PC-9 (cell line): ENCODE measurements at regions not wholly inside any gene's neighbourhood (a gene's known extent, or its start where the extent isn't known, plus 50 kb on each side); places are given as distances from the start of the nearest gene placed in this dataset.

Experiments
- BruUV-seq: library from RNA; stranded (reverse); fragments of 400-500 nt; replicated peaks from 2 replicates; lab custom pipeline; 2021; lab: Mats Ljungman, UMichigan
- CTCF ChIA-PET: fragments of 300-600 bp; sonication (Branson Sonifier 250); formaldehyde crosslinking; loops from one replicate; lab custom pipeline; 2022; ENCODE audit warnings: antibody characterized with exemption; lab: Charles Lee
- POLR2A ChIA-PET: fragments of 300-600 bp; sonication (Branson Sonifier 250); formaldehyde crosslinking; loops from one replicate; lab custom pipeline; 2022; ENCODE audit warnings: antibody characterized with exemption; ENCODE audit not compliant: unreplicated experiment; lab: Charles Lee
- DNase-seq, 2 experiments: peaks; one replicate each; pipeline versions ENCODE4 v3.0.0 to v3.0.0-alpha.2; 2015 to 2022; ENCODE audit warnings: mixed read lengths in 1 of 2
- H2AFZ ChIP-seq: fragments of 200-600 bp; sonication (generic); 2 replicates; pipeline ENCODE4 v1.8.1; 2017; ENCODE audit warnings: antibody characterized with exemption
- H3F3A ChIP-seq: fragments of 200-600 bp; sonication (generic); 2 replicates; pipeline ENCODE4 v1.8.1; 2017; ENCODE audit warnings: antibody characterized with exemption, mild to moderate bottlenecking, low read depth; ENCODE audit not compliant: insufficient read depth
- H3K27ac ChIP-seq: fragments of 200-600 bp; sonication (generic); 2 replicates; pipeline ENCODE4 v1.6.1; 2016; ENCODE audit warnings: mixed run types
- H3K27me3 ChIP-seq: fragments of 200-600 bp; sonication (generic); 2 replicates; pipeline ENCODE4 v1.6.1; 2016; ENCODE audit warnings: low read depth, mixed run types; ENCODE audit not compliant: insufficient read depth
- H3K36me3 ChIP-seq: fragments of 200-600 bp; sonication (generic); 2 replicates; pipeline ENCODE4 v1.6.1; 2016; ENCODE audit warnings: low read depth, mixed run types
- H3K4me1 ChIP-seq: fragments of 200-600 bp; sonication (generic); replicated peaks from 2 replicates; pipeline ENCODE4 v1.6.1; 2016; ENCODE audit warnings: mixed run types; ENCODE audit not compliant: insufficient read depth
- H3K4me2 ChIP-seq: fragments of 200-600 bp; sonication (generic); 2 replicates; pipeline ENCODE4 v1.6.1; 2017; ENCODE audit warnings: mixed run types
- H3K4me3 ChIP-seq: fragments of 200-600 bp; sonication (generic); 2 replicates; pipeline ENCODE4 v1.6.1; 2016; ENCODE audit warnings: mixed run types
- H3K79me2 ChIP-seq: fragments of 200-600 bp; sonication (generic); 2 replicates; pipeline ENCODE4 v1.6.1; 2017; ENCODE audit warnings: low read depth, mixed run types
- H3K9me2 ChIP-seq: fragments of 200-600 bp; sonication (generic); 2 replicates; pipeline ENCODE4 v1.8.1; 2017; ENCODE audit warnings: mild to moderate bottlenecking; ENCODE audit not compliant: insufficient read depth
- H3K9me3 ChIP-seq: fragments of 200-600 bp; sonication (generic); 2 replicates; pipeline ENCODE4 v1.8.1; 2016; ENCODE audit warnings: low read depth; ENCODE audit not compliant: insufficient read depth
- H4K20me1 ChIP-seq: fragments of 200-600 bp; sonication (generic); 2 replicates; pipeline ENCODE4 v1.8.1; 2017; ENCODE audit not compliant: insufficient read depth
- EZH2 ChIP-seq: fragments of 200-600 bp; sonication (generic); IDR thresholded peaks from 2 replicates; pipeline ENCODE4 v1.8.0; 2017; ENCODE audit warnings: antibody characterized with exemption, low read depth
- intact Hi-C: fragments of 100-400 bp; cut with micrococcal nuclease; formaldehyde crosslinking; loops from one replicate; pipeline ENCODE4 v1.10.0; 2022; ENCODE audit not compliant: unreplicated experiment
- TF ChIP-seq, protein P1 (sequence below): fragments of 200-600 bp; sonication (generic); conservative IDR thresholded peaks from 2 replicates; pipeline ENCODE4 v1.6.1; 2017; ENCODE audit warnings: mixed run types, antibody characterized with exemption, mild to moderate bottlenecking, moderate library complexity

DNA sequence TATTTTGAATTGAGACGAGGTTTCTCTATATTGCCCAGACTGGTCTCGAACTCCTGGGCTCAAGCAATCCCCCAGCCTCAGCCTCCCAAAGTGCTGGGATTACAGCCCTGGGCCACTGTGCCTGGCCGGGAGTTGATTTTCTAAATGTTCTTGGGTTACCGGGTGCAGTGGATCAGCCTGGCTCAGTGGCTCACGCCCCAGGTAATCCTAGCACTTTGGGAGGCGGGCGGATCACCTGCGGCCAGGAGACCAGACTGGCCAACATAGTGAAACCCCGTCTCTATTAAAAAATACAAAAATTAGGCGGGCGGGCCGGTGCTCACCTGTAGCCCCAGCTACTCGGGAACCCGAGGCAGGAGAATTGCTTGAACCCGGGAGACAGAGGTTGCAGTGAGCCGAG, 106.9 kb upstream of the LARP1 start:
- H3K27me3 ChIP-seq = no peaks in the 10 kb centered on the region
- BruUV-seq = no TSS peak
- DNase-seq = no peak
- H3F3A ChIP-seq = peaks cover 8% of the 10 kb centered on the region; the same call in 1 of the 2 replicates
- H3K36me3 ChIP-seq = no peaks in the 10 kb centered on the region
- H3K79me2 ChIP-seq = no peaks in the 10 kb centered on the region
- POLR2A ChIA-PET = no interaction called here
- 0 out of 2 replicates have a peak, but pooled peaks cover 4% of the 10 kb centered on the region for H3K4me1 ChIP-seq
- H2AFZ ChIP-seq = no peak overlapping the region
- TF ChIP-seq, protein P1, sequence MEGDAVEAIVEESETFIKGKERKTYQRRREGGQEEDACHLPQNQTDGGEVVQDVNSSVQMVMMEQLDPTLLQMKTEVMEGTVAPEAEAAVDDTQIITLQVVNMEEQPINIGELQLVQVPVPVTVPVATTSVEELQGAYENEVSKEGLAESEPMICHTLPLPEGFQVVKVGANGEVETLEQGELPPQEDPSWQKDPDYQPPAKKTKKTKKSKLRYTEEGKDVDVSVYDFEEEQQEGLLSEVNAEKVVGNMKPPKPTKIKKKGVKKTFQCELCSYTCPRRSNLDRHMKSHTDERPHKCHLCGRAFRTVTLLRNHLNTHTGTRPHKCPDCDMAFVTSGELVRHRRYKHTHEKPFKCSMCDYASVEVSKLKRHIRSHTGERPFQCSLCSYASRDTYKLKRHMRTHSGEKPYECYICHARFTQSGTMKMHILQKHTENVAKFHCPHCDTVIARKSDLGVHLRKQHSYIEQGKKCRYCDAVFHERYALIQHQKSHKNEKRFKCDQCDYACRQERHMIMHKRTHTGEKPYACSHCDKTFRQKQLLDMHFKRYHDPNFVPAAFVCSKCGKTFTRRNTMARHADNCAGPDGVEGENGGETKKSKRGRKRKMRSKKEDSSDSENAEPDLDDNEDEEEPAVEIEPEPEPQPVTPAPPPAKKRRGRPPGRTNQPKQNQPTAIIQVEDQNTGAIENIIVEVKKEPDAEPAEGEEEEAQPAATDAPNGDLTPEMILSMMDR = no peak
- TF ChIP-seq EZH2 = no peak
- CTCF ChIA-PET = interaction anchor here (0.7 to 1.1 kb wide), 3 partner anchors 113 to 257 kb away, joined by 3 to 4 read pairs (median 3); no protein-coding TSS in a partner anchor
- H4K20me1 ChIP-seq = no peaks in the 10 kb centered on the region
- no peaks in the 10 kb centered on the region for H3K9me2 ChIP-seq
- no peak overlapping the region for H3K4me3 ChIP-seq
- no peaks in the 10 kb centered on the region for H3K9me3 ChIP-seq
- no peak overlapping the region for H3K27ac ChIP-seq
- intact Hi-C loops = loop anchor here (10.0 kb wide), 1 partner anchor 497 kb away; no protein-coding TSS in a partner anchor
- no peak overlapping the region for H3K4me2 ChIP-seq

DNA sequence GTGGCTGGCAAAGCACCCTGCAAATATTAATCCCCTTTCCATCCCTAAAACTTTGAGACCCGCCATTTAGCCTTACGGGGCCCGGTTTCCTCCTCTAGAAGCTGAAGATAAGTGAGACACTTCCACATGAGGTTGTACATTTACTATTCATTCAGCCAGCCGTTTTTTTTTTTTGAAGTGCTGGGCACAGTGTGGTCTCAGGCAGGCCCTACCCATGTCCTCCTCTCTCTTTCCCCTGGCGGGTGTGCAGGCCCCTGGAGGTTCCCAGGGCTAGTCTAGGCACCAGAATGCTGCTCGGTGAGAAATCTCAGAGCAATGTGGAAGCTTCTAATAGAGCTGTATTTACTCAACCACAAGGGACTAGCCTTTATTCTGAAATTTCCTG, 107.4 kb upstream of the LARP1 start:
- 0 out of 2 replicates have a peak, but pooled peaks cover 4% of the 10 kb centered on the region for H3K4me1 ChIP-seq
- no peaks in the 10 kb centered on the region for H3K36me3 ChIP-seq
- TF ChIP-seq, protein P1 = no peak
- TF ChIP-seq EZH2 = no peak
- H3K27ac ChIP-seq = no peak overlapping the region
- H3K4me3 ChIP-seq = no peak overlapping the region
- no peaks in the 10 kb centered on the region for H4K20me1 ChIP-seq
- CTCF ChIA-PET = interaction anchor here (0.7 to 1.1 kb wide), 3 partner anchors 114 to 257 kb away, joined by 3 to 4 read pairs (median 3); no protein-coding TSS in a partner anchor
- H3K4me2 ChIP-seq = no peak overlapping the region
- peaks cover 10% of the 10 kb centered on the region; the same call in 1 of the 2 replicates for H3F3A ChIP-seq
- POLR2A ChIA-PET = no interaction called here
- H2AFZ ChIP-seq = no peak overlapping the region
- no peaks in the 10 kb centered on the region for H3K27me3 ChIP-seq
- DNase-seq = no peak
- H3K9me2 ChIP-seq = no peaks in the 10 kb centered on the region
- no TSS peak for BruUV-seq
- H3K9me3 ChIP-seq = no peaks in the 10 kb centered on the region
- H3K79me2 ChIP-seq = no peaks in the 10 kb centered on the region
- intact Hi-C loops = loop anchor here (10.0 kb wide), 1 partner anchor 497 kb away; no protein-coding TSS in a partner anchor

DNA sequence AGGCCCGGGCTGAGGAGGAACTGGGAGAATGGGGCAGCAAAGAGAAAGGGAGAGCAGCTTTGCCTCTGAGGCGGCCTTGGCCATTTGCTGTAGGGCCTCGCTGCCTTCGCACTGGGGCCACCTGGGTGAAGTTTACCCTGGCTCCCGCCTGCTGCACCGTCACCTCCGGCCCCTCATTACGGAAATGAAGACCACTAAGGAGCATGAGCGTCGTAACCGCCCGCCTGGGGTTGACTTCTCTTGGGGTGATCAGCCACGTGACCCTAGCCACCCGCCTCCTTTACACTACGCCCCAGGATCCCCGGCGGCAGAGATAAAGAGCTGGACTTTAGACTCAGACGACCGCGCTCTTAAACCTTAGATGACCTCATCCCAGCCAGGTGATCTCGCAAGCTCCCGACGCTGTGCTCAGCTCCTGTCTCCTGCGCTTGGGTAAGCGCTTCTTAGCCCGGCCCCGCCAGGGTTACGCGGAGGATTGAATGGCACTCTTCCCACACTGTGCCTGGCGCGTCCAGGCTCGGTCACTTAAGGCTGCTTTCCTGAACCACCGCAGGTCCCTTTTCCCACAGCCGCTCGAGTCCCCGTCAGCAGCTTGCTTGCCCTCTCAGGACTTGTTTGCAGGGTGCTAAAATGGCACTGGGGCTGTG, 107.9 kb upstream of the LARP1 start:
- CTCF ChIA-PET = no interaction called here
- no peaks in the 10 kb centered on the region for H4K20me1 ChIP-seq
- peaks cover 10% of the 10 kb centered on the region; the same call in 1 of the 2 replicates for H3F3A ChIP-seq
- POLR2A ChIA-PET = interaction anchor here (0.6 kb wide), 1 partner anchor 22 kb away, joined by 3 read pairs; no protein-coding TSS in a partner anchor
- H3K9me2 ChIP-seq = no peaks in the 10 kb centered on the region
- TF ChIP-seq, protein P1 = no peak
- no peak for TF ChIP-seq EZH2
- no peaks in the 10 kb centered on the region for H3K9me3 ChIP-seq
- no peak overlapping the region for H3K4me3 ChIP-seq
- H3K27me3 ChIP-seq = peaks cover 1% of the 10 kb centered on the region; the same call in 1 of the 2 replicates
- no peak overlapping the region for H3K27ac ChIP-seq
- no peak overlapping the region for H3K4me2 ChIP-seq
- peak in 1 of 2 experiments; percentile 44 for DNase-seq
- no peak overlapping the region for H2AFZ ChIP-seq
- 0 out of 2 replicates have a peak, but pooled peaks cover 4% of the 10 kb centered on the region for H3K4me1 ChIP-seq
- H3K36me3 ChIP-seq = no peaks in the 10 kb centered on the region
- intact Hi-C loops = loop anchor here (10.0 kb wide), 1 partner anchor 498 kb away; no protein-coding TSS in a partner anchor
- no peaks in the 10 kb centered on the region for H3K79me2 ChIP-seq
- no TSS peak for BruUV-seq
